Uterus (tissue), 2 donors: ENCODE measurements at regions not wholly inside any gene's neighbourhood (a gene's known extent, or its start where the extent isn't known, plus 50 kb on each side); places are given as distances from the start of the nearest gene placed in this dataset.

Experiments used
- POLR2A ChIP-seq, 2 donors: fragments of 450-650 bp; IDR thresholded peaks; one replicate each; pipeline ENCODE4 v1.6.1; 2016; ENCODE audit warnings: antibody characterized with exemption in 2 of 2, mild to moderate bottlenecking in 1 of 2, moderate library complexity in 1 of 2
- TF ChIP-seq, protein P1 (sequence below), 4 experiments: fragments of 200-600 bp in 2 of 4; fragments of 450-650 bp in 2 of 4; sonication (generic) in 2 of 4; IDR thresholded peaks; one replicate each; pipeline ENCODE4 v1.5.1; 2016 to 2019; ENCODE audit warnings: antibody characterized with exemption in 4 of 4, mild to moderate bottlenecking in 2 of 4, moderate library complexity in 1 of 4

DNA sequence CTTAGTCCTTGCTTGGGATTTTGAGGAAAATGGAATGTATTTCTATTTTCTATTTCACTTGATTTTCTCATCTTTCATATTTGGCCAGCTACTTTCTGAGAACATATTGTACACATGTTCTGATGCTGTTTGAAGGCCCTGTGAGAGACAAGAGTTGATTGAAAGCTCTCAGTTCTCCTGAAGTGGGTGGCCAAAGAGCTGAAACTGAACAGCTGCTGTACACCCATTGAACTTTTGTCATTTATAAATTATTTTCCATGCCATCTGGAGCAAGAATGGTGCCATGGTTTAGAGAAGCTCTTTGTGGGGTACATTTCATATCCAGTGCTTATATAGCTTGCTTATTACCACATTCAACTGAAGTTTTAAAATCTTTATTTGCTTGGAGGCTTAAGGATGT, 298.3 kb downstream of the PRL start:
- TF ChIP-seq, protein P1, sequence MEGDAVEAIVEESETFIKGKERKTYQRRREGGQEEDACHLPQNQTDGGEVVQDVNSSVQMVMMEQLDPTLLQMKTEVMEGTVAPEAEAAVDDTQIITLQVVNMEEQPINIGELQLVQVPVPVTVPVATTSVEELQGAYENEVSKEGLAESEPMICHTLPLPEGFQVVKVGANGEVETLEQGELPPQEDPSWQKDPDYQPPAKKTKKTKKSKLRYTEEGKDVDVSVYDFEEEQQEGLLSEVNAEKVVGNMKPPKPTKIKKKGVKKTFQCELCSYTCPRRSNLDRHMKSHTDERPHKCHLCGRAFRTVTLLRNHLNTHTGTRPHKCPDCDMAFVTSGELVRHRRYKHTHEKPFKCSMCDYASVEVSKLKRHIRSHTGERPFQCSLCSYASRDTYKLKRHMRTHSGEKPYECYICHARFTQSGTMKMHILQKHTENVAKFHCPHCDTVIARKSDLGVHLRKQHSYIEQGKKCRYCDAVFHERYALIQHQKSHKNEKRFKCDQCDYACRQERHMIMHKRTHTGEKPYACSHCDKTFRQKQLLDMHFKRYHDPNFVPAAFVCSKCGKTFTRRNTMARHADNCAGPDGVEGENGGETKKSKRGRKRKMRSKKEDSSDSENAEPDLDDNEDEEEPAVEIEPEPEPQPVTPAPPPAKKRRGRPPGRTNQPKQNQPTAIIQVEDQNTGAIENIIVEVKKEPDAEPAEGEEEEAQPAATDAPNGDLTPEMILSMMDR (IDR thresholded peaks at IDR 0.05), result no peak
- no peak for TF ChIP-seq POLR2A (IDR thresholded peaks at IDR 0.05)
